Tibial nerve (tissue), 4 donors: ENCODE measurements at regions not wholly inside any gene's neighbourhood (a gene's known extent, or its start where the extent isn't known, plus 50 kb on each side); places are given as distances from the start of the nearest gene placed in this dataset.

ENCODE experiments used
- EP300 ChIP-seq, 2 donors: sonication (generic); formaldehyde crosslinking; IDR thresholded peaks; one replicate each; pipeline ENCODE4 v1.6.1; 2017; ENCODE audit warnings: antibody characterized with exemption in 2 of 2, mild to moderate bottlenecking in 1 of 2
- POLR2A ChIP-seq, 2 donors: fragments of 450-650 bp; IDR thresholded peaks; one replicate each; pipeline ENCODE4 v1.6.1; 2017; ENCODE audit warnings: antibody characterized with exemption in 2 of 2, mild to moderate bottlenecking in 2 of 2, moderate library complexity in 2 of 2
- TF ChIP-seq, protein P1 (sequence below), 5 experiments: fragments of 200-600 bp in 3 of 5; fragments of 450-650 bp in 2 of 5; sonication (generic) in 3 of 5; IDR thresholded peaks; one replicate each; pipeline ENCODE4 v1.5.1; 2016 to 2019; ENCODE audit warnings: antibody characterized with exemption in 5 of 5, mild to moderate bottlenecking in 3 of 5, moderate library complexity in 2 of 5

DNA sequence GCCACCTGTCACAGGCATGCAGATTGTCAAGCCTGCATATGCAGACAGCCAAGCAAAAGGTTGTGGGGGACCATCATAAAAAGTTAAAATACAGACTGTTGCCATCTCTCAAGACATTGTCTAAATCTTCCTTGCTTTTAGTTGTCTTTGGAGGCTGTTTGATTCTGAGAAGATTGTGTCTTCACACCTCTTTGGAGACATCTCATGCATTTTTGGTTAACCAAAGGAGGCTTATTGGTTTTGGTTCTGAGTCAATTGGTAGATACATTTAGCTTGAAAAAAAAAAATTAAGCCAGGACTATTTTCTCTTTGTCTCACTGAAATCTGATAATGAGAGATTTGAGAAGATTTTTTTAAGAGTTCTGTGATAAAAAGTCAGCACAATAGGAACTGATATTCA lies 217.6 kb downstream of the LYPLAL1 start:
- TF ChIP-seq POLR2A (IDR thresholded peaks at IDR 0.05) (no peak), EP300 (IDR thresholded peaks at IDR 0.05) (no peak)
- TF ChIP-seq, protein P1, sequence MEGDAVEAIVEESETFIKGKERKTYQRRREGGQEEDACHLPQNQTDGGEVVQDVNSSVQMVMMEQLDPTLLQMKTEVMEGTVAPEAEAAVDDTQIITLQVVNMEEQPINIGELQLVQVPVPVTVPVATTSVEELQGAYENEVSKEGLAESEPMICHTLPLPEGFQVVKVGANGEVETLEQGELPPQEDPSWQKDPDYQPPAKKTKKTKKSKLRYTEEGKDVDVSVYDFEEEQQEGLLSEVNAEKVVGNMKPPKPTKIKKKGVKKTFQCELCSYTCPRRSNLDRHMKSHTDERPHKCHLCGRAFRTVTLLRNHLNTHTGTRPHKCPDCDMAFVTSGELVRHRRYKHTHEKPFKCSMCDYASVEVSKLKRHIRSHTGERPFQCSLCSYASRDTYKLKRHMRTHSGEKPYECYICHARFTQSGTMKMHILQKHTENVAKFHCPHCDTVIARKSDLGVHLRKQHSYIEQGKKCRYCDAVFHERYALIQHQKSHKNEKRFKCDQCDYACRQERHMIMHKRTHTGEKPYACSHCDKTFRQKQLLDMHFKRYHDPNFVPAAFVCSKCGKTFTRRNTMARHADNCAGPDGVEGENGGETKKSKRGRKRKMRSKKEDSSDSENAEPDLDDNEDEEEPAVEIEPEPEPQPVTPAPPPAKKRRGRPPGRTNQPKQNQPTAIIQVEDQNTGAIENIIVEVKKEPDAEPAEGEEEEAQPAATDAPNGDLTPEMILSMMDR (IDR thresholded peaks at IDR 0.05), result no peak
